ENCODE measurements at regions not wholly inside any gene's neighbourhood (a gene's known extent, or its start where the extent isn't known, plus 50 kb on each side); places are given as distances from the start of the nearest gene placed in this dataset.
A peak's percentile ranks its signal among the peaks of the same experiment; 100 is the strongest.

GRCh38 chr9:129398961-129399633, 221.0 kb upstream of the IER5L start:
- no peak for DNase-seq

- no peak for DNase-seq
Measured at GRCh38 chr9:129398101-129398960, 220.3 kb upstream of the IER5L start.

- DNase-seq = no peak
Measured at GRCh38 chr9:129397335-129397734, 219.3 kb upstream of the IER5L start.

GRCh38 chr9:129396365-129396708, 218.3 kb upstream of the IER5L start:
- DNase-seq = no peak

GRCh38 chr9:129395633-129396364, 217.7 kb upstream of the IER5L start:
- no peak for DNase-seq

- DNase-seq = no peak
Measured at GRCh38 chr9:129394886-129395279, 216.8 kb upstream of the IER5L start.

GRCh38 chr9:129394061-129394885, 216.2 kb upstream of the IER5L start:
- peak; percentile 49 to 89 (median 77) for DNase-seq

GRCh38 chr9:129393064-129393463, 215.0 kb upstream of the IER5L start:
- no peak for DNase-seq

GRCh38 chr9:129392093-129392541, 214.1 kb upstream of the IER5L start:
- no peak for DNase-seq

- no peak for DNase-seq
Measured at GRCh38 chr9:129391221-129391661, 213.2 kb upstream of the IER5L start.

- DNase-seq = no peak
Measured at GRCh38 chr9:129390541-129390940, 212.5 kb upstream of the IER5L start.

GRCh38 chr9:129387822-129388221, 209.8 kb upstream of the IER5L start:
- no peak for DNase-seq

- DNase-seq = no peak
Measured at GRCh38 chr9:129386812-129387177, 208.7 kb upstream of the IER5L start.

GRCh38 chr9:129385211-129385934, 207.3 kb upstream of the IER5L start:
- DNase-seq = no peak

GRCh38 chr9:129384491-129385210, 206.6 kb upstream of the IER5L start:
- no peak for DNase-seq

- DNase-seq = peak; percentile 40 to 85 (median 85)
Measured at GRCh38 chr9:129383561-129384490, 205.8 kb upstream of the IER5L start.

- peak; percentile 7 to 90 (median 87) for DNase-seq
Measured at GRCh38 chr9:129383019-129383560, 205.0 kb upstream of the IER5L start.

GRCh38 chr9:129382281-129383018, 204.4 kb upstream of the IER5L start:
- no peak for DNase-seq

GRCh38 chr9:129381481-129381957, 203.5 kb upstream of the IER5L start:
- DNase-seq = no peak
